GM18507 (cell line): ENCODE measurements at regions not wholly inside any gene's neighbourhood (a gene's known extent, or its start where the extent isn't known, plus 50 kb on each side); places are given as distances from the start of the nearest gene placed in this dataset.

Source experiments
- DNase-seq: peaks from one replicate; pipeline ENCODE4 v3.0.0; 2011; ENCODE audit warnings: low read depth; ENCODE audit not compliant: insufficient read length; ENCODE audit errors: extremely low spot score
- FAIRE-seq: peaks from 2 replicates; lab custom pipeline; 2011; peaks lifted over from hg19 to GRCh38; lab: Jason Lieb, UNC

- FAIRE-seq, result no peak
- DNase-seq, result no peak
Measured at GRCh38 chr18:78665644-78666043, 314.0 kb upstream of the SALL3 start.

GRCh38 chr18:78666666-78667335 lies 312.8 kb upstream of the SALL3 start:
- no peak for FAIRE-seq

GRCh38 chr18:78670778-78671391 lies 308.7 kb upstream of the SALL3 start:
- no peak for FAIRE-seq
- DNase-seq, result no peak

More at GRCh38 chr18:78666666-78667335, 312.8 kb upstream of the SALL3 start:
- DNase-seq, result no peak

- no peak for FAIRE-seq
- no peak for DNase-seq
Measured at GRCh38 chr18:78671551-78671950, 308.1 kb upstream of the SALL3 start.

- no peak for FAIRE-seq
Measured at GRCh38 chr18:78672862-78673446, 306.7 kb upstream of the SALL3 start.

GRCh38 chr18:78673516-78674321 lies 305.9 kb upstream of the SALL3 start:
- no peak for FAIRE-seq
- DNase-seq, result no peak

More at GRCh38 chr18:78672862-78673446, 306.7 kb upstream of the SALL3 start:
- DNase-seq, result no peak

- FAIRE-seq (no peak), DNase-seq (no peak)
Measured at GRCh38 chr18:78675231-78675630, 304.4 kb upstream of the SALL3 start.

GRCh38 chr18:78676622-78677482 lies 302.8 kb upstream of the SALL3 start:
- FAIRE-seq (no peak), DNase-seq (no peak)

- FAIRE-seq, result no peak
- DNase-seq, result no peak
Measured at GRCh38 chr18:78677483-78678317, 301.9 kb upstream of the SALL3 start.

- DNase-seq, result no peak
- FAIRE-seq, result no peak
Measured at GRCh38 chr18:78678318-78678695, 301.3 kb upstream of the SALL3 start.

- DNase-seq, result no peak
- FAIRE-seq, result no peak
Measured at GRCh38 chr18:78679031-78679430, 300.6 kb upstream of the SALL3 start.

- FAIRE-seq, result no peak
Measured at GRCh38 chr18:78679613-78680260, 299.9 kb upstream of the SALL3 start.

GRCh38 chr18:78681396-78681795 lies 298.2 kb upstream of the SALL3 start:
- no peak for DNase-seq
- no peak for FAIRE-seq

More at GRCh38 chr18:78679613-78680260, 299.9 kb upstream of the SALL3 start:
- no peak for DNase-seq

GRCh38 chr18:78681934-78682333 lies 297.7 kb upstream of the SALL3 start:
- FAIRE-seq, result no peak
- no peak for DNase-seq

- no peak for FAIRE-seq
- no peak for DNase-seq
Measured at GRCh38 chr18:78682716-78683115, 296.9 kb upstream of the SALL3 start.

GRCh38 chr18:78683191-78684010 lies 296.2 kb upstream of the SALL3 start:
- FAIRE-seq (no peak), DNase-seq (no peak)
